ENCODE measurements at regions not wholly inside any gene's neighbourhood (a gene's known extent, or its start where the extent isn't known, plus 50 kb on each side); places are given as distances from the start of the nearest gene placed in this dataset.

- Histone ChIP-seq H3K79me2 (ENCODE audit: insufficient read depth, low read length) (no peaks in the 10 kb centered on the region), H3K27ac (ENCODE audit: extremely low read length, insufficient read depth, low read length) (no peak overlapping the region), H3K4me2 (ENCODE audit: low read depth, low read length) (no peak overlapping the region), H3K9me3 (ENCODE audit: low read length) (no peaks in the 10 kb centered on the region), H3K4me3 (replicated peaks in 1 of 3; ENCODE audit: insufficient read depth in 1 of 3, low read depth in 2 of 3, low read length in 3 of 3) (no peak overlapping the region), H3K27me3 (ENCODE audit: control insufficient read depth in 1 of 2, insufficient read depth in 2 of 2, low read length in 2 of 2) (no peaks in the 10 kb centered on the region; a peak in 1 of 5 replicates), H3K4me1 (ENCODE audit: insufficient read depth, low read length) (no peaks in the 10 kb centered on the region), H3K9ac (ENCODE audit: insufficient read depth, low read depth, low read length) (no peak overlapping the region), H4K20me1 (ENCODE audit: insufficient read depth, low read length) (no peaks in the 10 kb centered on the region), H3K36me3 (replicated peaks in 1 of 2; ENCODE audit: control insufficient read depth in 1 of 2, insufficient read depth in 2 of 2, low read length in 2 of 2) (no peaks in the 10 kb centered on the region), H2AFZ (ENCODE audit: low read length) (no peak overlapping the region)
- FAIRE-seq (no peak), ATAC-seq (no peak), DNase-seq (ENCODE audit: low spot score) (no peak)
- intact Hi-C loops (cut with micrococcal nuclease; ENCODE audit: unreplicated experiment), result no loop called here
- no TSS peak for BruUV-seq (replicated peaks)
- in situ Hi-C loops (cut with HindIII; ENCODE audit: extremely low pct_ligation_motif_present, low pct_unique_long_range_greater_than_20kb), result no loop called here
- ChIA-PET CTCF (ENCODE audit: low intra/inter-chr PET ratio, low total read pairs) (no interaction called here), POLR2A (no interaction called here)
- TF ChIP-seq TERF1 (CRISPR knock-in tag; IDR thresholded peaks at IDR 0.05), result no peak
- TF ChIP-seq AKNA (CRISPR knock-in tag; IDR thresholded peaks at IDR 0.05; ENCODE audit: borderline replicate concordance), result no peak
- no peak for TF ChIP-seq ZNF614 (CRISPR knock-in tag; IDR thresholded peaks at IDR 0.05; ENCODE audit: borderline replicate concordance)
- no peak for TF ChIP-seq ZNF790 (CRISPR knock-in tag; IDR thresholded peaks at IDR 0.05; ENCODE audit: borderline replicate concordance)
- no peak for TF ChIP-seq NCOR1 (IDR thresholded peaks at IDR 0.05; ENCODE audit: borderline replicate concordance, low read length)
- TF ChIP-seq ARNT2 (CRISPR knock-in tag; IDR thresholded peaks at IDR 0.05; ENCODE audit: low read depth), result no peak
- TF ChIP-seq ZNF232 (CRISPR knock-in tag; IDR thresholded peaks at IDR 0.05; ENCODE audit: borderline replicate concordance), result no peak
Measured at GRCh38 chr4:187576751-187577150, 418.8 kb upstream of the ZFP42 start.
